Prostate gland (tissue), 2 donors: ENCODE measurements at regions not wholly inside any gene's neighbourhood (a gene's known extent, or its start where the extent isn't known, plus 50 kb on each side); places are given as distances from the start of the nearest gene placed in this dataset.

Experiments used
- DNase-seq: peaks from one replicate; pipeline ENCODE4 v3.0.0-alpha.2; 2019; ENCODE audit warnings: low spot score
- H3K27ac ChIP-seq, 2 donors: fragments of 200-600 bp; sonication (generic); 2 replicates each; pipeline ENCODE4 v1.5.1; 2017 to 2019
- H3K27me3 ChIP-seq: fragments of 200-600 bp; sonication (generic); replicated peaks from 2 replicates; pipeline ENCODE4 v1.5.1; 2019; ENCODE audit not compliant: insufficient read depth
- H3K36me3 ChIP-seq, 2 donors: fragments of 200-600 bp; sonication (generic); 1 replicate in 1 of 2; 2 replicates in 1 of 2; pipeline versions ENCODE4 v1.5.1 to v1.8.1; 2017 to 2019
- H3K4me1 ChIP-seq: fragments of 200-600 bp; sonication (generic); replicated peaks from 2 replicates; pipeline ENCODE4 v1.5.1; 2019
- H3K4me3 ChIP-seq, 2 donors: fragments of 200-600 bp; sonication (generic); 2 replicates each; pipeline ENCODE4 v1.5.1; 2017 to 2019
- H3K9me3 ChIP-seq: fragments of 200-600 bp; sonication (generic); 2 replicates; pipeline ENCODE4 v1.5.1; 2017
- CTCF ChIP-seq, 4 experiments: fragments of 200-600 bp in 2 of 4; fragments of 450-650 bp in 2 of 4; sonication (generic) in 2 of 4; IDR thresholded peaks; 1 replicate in 3 of 4; 2 replicates in 1 of 4; pipeline ENCODE4 v1.5.1; 2016 to 2019; ENCODE audit warnings: antibody characterized with exemption in 4 of 4, mild to moderate bottlenecking in 2 of 4, moderate library complexity in 2 of 4
- POLR2A ChIP-seq: fragments of 450-650 bp; IDR thresholded peaks from one replicate; pipeline ENCODE4 v1.6.1; 2016; ENCODE audit warnings: antibody characterized with exemption, mild to moderate bottlenecking
- POLR2AphosphoS5 ChIP-seq: sonication (generic); formaldehyde crosslinking; IDR thresholded peaks from one replicate; pipeline ENCODE4 v1.6.1; 2017; ENCODE audit warnings: antibody characterized with exemption
- WGBS: methylation state at CpG from one replicate; pipeline ENCODE4 v1.1.5; 2018; 5-methylcytosine and 5-hydroxymethylcytosine counted together
- intact Hi-C: fragments of 100-400 bp; cut with DNase I; formaldehyde crosslinking; loops from one replicate; pipeline ENCODE4 v1.14.2; 2022

GRCh38 chr3:104903064-104903463 lies 463.6 kb upstream of the ALCAM start:
- no peak overlapping the region for H3K27ac ChIP-seq
- H3K36me3 ChIP-seq, result no peaks in the 10 kb centered on the region
- no peaks in the 10 kb centered on the region for H3K4me1 ChIP-seq
- H3K9me3 ChIP-seq, result no peaks in the 10 kb centered on the region
- no peak for TF ChIP-seq CTCF (IDR thresholded peaks at IDR 0.05)
- H3K4me3 ChIP-seq, result no peak overlapping the region
- WGBS, result 56% methylated on average over 3 of the region's 3 CpGs
- intact Hi-C loops, result no loop called here
- H3K27me3 ChIP-seq, result no peaks in the 10 kb centered on the region
- DNase-seq, result no peak

GRCh38 chr3:104906001-104906639 lies 460.6 kb upstream of the ALCAM start:
- H3K27ac ChIP-seq, result no peak overlapping the region
- WGBS, result 90% methylated on average over 14 of the region's 17 CpGs
- DNase-seq, result no peak
- H3K4me3 ChIP-seq, result no peak overlapping the region
- intact Hi-C loops, result no loop called here
- TF ChIP-seq CTCF (IDR thresholded peaks at IDR 0.05) (no peak), POLR2A (no peak), POLR2AphosphoS5 (no peak)
- no peaks in the 10 kb centered on the region for H3K27me3 ChIP-seq
- no peaks in the 10 kb centered on the region for H3K9me3 ChIP-seq
- H3K36me3 ChIP-seq, result no peaks in the 10 kb centered on the region
- H3K4me1 ChIP-seq, result no peaks in the 10 kb centered on the region

GRCh38 chr3:104907507-104907906 lies 459.2 kb upstream of the ALCAM start:
- intact Hi-C loops, result no loop called here
- Histone ChIP-seq H3K36me3 (no peaks in the 10 kb centered on the region), H3K27ac (no peak overlapping the region), H3K27me3 (no peaks in the 10 kb centered on the region), H3K4me1 (no peaks in the 10 kb centered on the region), H3K4me3 (no peak overlapping the region), H3K9me3 (no peaks in the 10 kb centered on the region)
- TF ChIP-seq CTCF (IDR thresholded peaks at IDR 0.05) (no peak), POLR2A (no peak), POLR2AphosphoS5 (no peak)
- no peak for DNase-seq
- WGBS, result 93% methylated on average over 6 of the region's 6 CpGs

GRCh38 chr3:104908761-104909160 lies 457.9 kb upstream of the ALCAM start:
- Histone ChIP-seq H3K27ac (no peak overlapping the region), H3K27me3 (no peaks in the 10 kb centered on the region), H3K36me3 (no peaks in the 10 kb centered on the region), H3K4me1 (no peaks in the 10 kb centered on the region), H3K9me3 (no peaks in the 10 kb centered on the region), H3K4me3 (no peak overlapping the region)
- 58% methylated on average over 2 of the region's 2 CpGs for WGBS
- no peak for DNase-seq
- intact Hi-C loops, result no loop called here
- TF ChIP-seq POLR2AphosphoS5 (no peak), POLR2A (no peak), CTCF (IDR thresholded peaks at IDR 0.05) (no peak)

- DNase-seq, result no peak
- TF ChIP-seq POLR2AphosphoS5, result no peak
- no peak for TF ChIP-seq CTCF (IDR thresholded peaks at IDR 0.05)
- TF ChIP-seq POLR2A, result no peak
- Histone ChIP-seq H3K9me3 (no peaks in the 10 kb centered on the region), H3K36me3 (no peaks in the 10 kb centered on the region), H3K4me1 (no peaks in the 10 kb centered on the region), H3K27me3 (no peaks in the 10 kb centered on the region), H3K4me3 (no peak overlapping the region), H3K27ac (no peak overlapping the region)
- 23% methylated on average over 1 of the region's 1 CpG for WGBS
- intact Hi-C loops, result no loop called here
Observed at GRCh38 chr3:104909198-104909597, 457.5 kb upstream of the ALCAM start.
